ENCODE measurements at regions not wholly inside any gene's neighbourhood (a gene's known extent, or its start where the extent isn't known, plus 50 kb on each side); places are given as distances from the start of the nearest gene placed in this dataset.
A peak's percentile ranks its signal among the peaks of the same experiment; 100 is the strongest.

GRCh38 chr11:122187373-122188165 is 71.6 kb upstream of the BLID start:
- intact Hi-C loops (cut with DNase I), result no loop called here
- Histone ChIP-seq H3K9me3 (replicated peaks in 1 of 3) (peaks cover 0 to 8% (median 0%) of the 10 kb centered on the region in 3 donors), H3K4me1 (replicated peaks in 1 of 2) (no peaks in the 10 kb centered on the region), H3K27ac (no peak overlapping the region), H3K27me3 (no peaks in the 10 kb centered on the region), H3K36me3 (replicated peaks in 1 of 2) (no peaks in the 10 kb centered on the region), H3K4me3 (no peak overlapping the region)
- 94 to 97% (median 95%) methylated on average over 9 of the region's 9 CpGs for WGBS, 4 donors
- TF ChIP-seq POLR2A (IDR thresholded peaks at IDR 0.05), result no peak
- no peak for TF ChIP-seq CTCF (IDR thresholded peaks at IDR 0.05)
- no peak for DNase-seq

GRCh38 chr11:122186439-122187080 is 70.5 kb upstream of the BLID start:
- intact Hi-C loops (cut with DNase I), result no loop called here
- peaks cover 0 to 8% (median 0%) of the 10 kb centered on the region in 3 donors for H3K9me3 ChIP-seq (replicated peaks in 1 of 3)
- peak overlapping the region in 1 of 5 donors; percentile 11 for H3K27ac ChIP-seq
- TF ChIP-seq CTCF (IDR thresholded peaks at IDR 0.05) (no peak), POLR2A (IDR thresholded peaks at IDR 0.05) (no peak)
- H3K36me3 ChIP-seq (replicated peaks in 1 of 2), result no peaks in the 10 kb centered on the region
- no peaks in the 10 kb centered on the region for H3K27me3 ChIP-seq
- no peaks in the 10 kb centered on the region for H3K4me1 ChIP-seq (replicated peaks in 1 of 2)
- no peak overlapping the region for H3K4me3 ChIP-seq
- DNase-seq, result peak in 1 of 7 donors; percentile 41
- WGBS, 4 donors, result 56 to 65% (median 57%) methylated on average over 3 of the region's 3 CpGs

- H3K27me3 ChIP-seq, result no peaks in the 10 kb centered on the region
- H3K27ac ChIP-seq, result no peak overlapping the region
- no peak for TF ChIP-seq CTCF (IDR thresholded peaks at IDR 0.05)
- H3K9me3 ChIP-seq (replicated peaks in 1 of 3), result peaks cover 0 to 8% (median 0%) of the 10 kb centered on the region in 3 donors
- H3K36me3 ChIP-seq (replicated peaks in 1 of 2), result no peaks in the 10 kb centered on the region
- peaks cover 0 to 9% of the 10 kb centered on the region in 2 donors for H3K4me1 ChIP-seq (replicated peaks in 1 of 2)
- no peak overlapping the region for H3K4me3 ChIP-seq
- no peak for DNase-seq
- intact Hi-C loops (cut with DNase I), result no loop called here
These were observed 67.9 kb upstream of the BLID start for GRCh38 chr11:122183933-122184332.

GRCh38 chr11:122181893-122182292 is 65.9 kb upstream of the BLID start:
- intact Hi-C loops (cut with DNase I), result no loop called here
- no peak for DNase-seq
- Histone ChIP-seq H3K36me3 (replicated peaks in 1 of 2) (no peaks in the 10 kb centered on the region), H3K4me3 (no peak overlapping the region), H3K27ac (no peak overlapping the region), H3K27me3 (no peaks in the 10 kb centered on the region), H3K9me3 (replicated peaks in 1 of 3) (peaks cover 0 to 8% (median 0%) of the 10 kb centered on the region in 3 donors), H3K4me1 (replicated peaks in 1 of 2) (peaks cover 0 to 9% of the 10 kb centered on the region in 2 donors)
- TF ChIP-seq CTCF (IDR thresholded peaks at IDR 0.05) (no peak), POLR2A (IDR thresholded peaks at IDR 0.05) (no peak)
- 79 to 95% (median 81%) methylated on average over 1 of the region's 1 CpG for WGBS, 4 donors

Measured in adrenal gland (tissue), 9 donors.